ENCODE measurements at regions not wholly inside any gene's neighbourhood (a gene's known extent, or its start where the extent isn't known, plus 50 kb on each side); places are given as distances from the start of the nearest gene placed in this dataset.

DNA sequence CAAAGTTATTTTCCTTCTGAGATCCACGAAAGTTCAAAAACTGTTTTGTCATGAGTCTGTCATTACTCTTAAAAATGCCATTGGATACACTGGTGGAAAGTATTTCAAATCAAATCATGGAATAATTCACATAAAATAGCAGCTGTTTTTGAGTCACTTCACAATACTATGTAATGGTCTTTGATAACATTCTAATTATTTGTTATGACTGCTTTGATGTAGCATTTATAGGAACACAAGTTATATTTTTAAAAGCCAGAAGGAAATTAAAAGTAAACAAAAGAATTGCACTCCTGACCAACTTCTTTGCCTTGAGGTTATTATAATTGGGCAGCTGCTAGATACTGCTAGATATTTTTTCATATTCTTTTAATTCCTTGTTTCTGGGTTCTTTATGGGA is 473.2 kb downstream of the CCER1 start:
- H3K27ac Mint-ChIP-seq = no peak overlapping the region

DNA sequence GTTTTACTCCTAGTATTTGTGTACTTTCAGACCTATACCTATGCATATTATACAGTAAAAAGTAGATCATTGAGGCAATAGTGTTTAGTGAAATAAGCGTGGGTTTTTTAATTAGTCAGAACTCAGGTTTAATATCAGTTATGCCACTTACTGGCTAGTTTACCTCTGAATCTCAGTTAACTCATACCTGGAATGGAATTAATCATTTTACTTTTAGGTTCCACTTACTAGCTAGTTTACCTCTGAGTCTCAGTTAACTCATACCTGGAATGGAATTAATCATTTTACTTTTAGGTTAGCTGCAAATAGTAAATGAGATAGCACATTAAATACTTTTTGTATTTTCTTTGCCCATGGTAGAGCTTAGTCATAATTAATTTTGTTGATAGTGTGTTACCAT is 475.7 kb downstream of the CCER1 start:
- no peak overlapping the region for H3K4me3 Mint-ChIP-seq
- no peaks in the 10 kb centered on the region for H3K9me3 Mint-ChIP-seq
- TF ChIP-seq, protein P1, sequence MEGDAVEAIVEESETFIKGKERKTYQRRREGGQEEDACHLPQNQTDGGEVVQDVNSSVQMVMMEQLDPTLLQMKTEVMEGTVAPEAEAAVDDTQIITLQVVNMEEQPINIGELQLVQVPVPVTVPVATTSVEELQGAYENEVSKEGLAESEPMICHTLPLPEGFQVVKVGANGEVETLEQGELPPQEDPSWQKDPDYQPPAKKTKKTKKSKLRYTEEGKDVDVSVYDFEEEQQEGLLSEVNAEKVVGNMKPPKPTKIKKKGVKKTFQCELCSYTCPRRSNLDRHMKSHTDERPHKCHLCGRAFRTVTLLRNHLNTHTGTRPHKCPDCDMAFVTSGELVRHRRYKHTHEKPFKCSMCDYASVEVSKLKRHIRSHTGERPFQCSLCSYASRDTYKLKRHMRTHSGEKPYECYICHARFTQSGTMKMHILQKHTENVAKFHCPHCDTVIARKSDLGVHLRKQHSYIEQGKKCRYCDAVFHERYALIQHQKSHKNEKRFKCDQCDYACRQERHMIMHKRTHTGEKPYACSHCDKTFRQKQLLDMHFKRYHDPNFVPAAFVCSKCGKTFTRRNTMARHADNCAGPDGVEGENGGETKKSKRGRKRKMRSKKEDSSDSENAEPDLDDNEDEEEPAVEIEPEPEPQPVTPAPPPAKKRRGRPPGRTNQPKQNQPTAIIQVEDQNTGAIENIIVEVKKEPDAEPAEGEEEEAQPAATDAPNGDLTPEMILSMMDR (IDR thresholded peaks at IDR 0.05; ENCODE audit: unreplicated experiment in 3 of 3) = no peak
- H3K4me1 Mint-ChIP-seq = peaks cover 29% of the 10 kb centered on the region
- H3K36me3 Mint-ChIP-seq (ENCODE audit: low read depth) = no peaks in the 10 kb centered on the region
- no peaks in the 10 kb centered on the region for H3K27me3 Mint-ChIP-seq (ENCODE audit: low read depth)
- no peak overlapping the region for H3K27ac Mint-ChIP-seq

More for the DNA sequence above, 473.2 kb downstream of the CCER1 start:
- peaks cover under 1% of the 10 kb centered on the region for H3K9me3 Mint-ChIP-seq
- H3K4me1 Mint-ChIP-seq = peaks cover 20% of the 10 kb centered on the region
- H3K36me3 Mint-ChIP-seq (ENCODE audit: low read depth) = no peaks in the 10 kb centered on the region
- H3K4me3 Mint-ChIP-seq = no peak overlapping the region
- H3K27me3 Mint-ChIP-seq (ENCODE audit: low read depth) = no peaks in the 10 kb centered on the region
- TF ChIP-seq, protein P1 (IDR thresholded peaks at IDR 0.05; ENCODE audit: unreplicated experiment in 3 of 3) = no peak

DNA sequence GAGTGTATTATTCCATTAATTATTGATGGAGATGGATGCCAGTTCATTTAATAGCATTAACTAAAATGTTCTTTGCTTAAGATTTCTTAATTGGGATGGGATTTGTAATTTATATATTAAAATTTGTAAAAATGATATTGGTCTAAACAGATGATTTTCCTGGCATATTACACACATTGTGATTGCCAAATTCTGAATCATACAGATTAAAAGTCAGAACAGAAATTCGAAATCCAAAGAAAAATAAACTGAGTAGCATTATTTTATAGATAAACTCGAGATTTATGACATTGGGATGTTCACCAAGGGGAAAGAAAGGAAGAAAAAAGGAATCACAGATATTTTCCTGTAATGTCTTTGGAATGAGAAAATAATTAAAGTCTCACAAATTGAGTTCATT is 481.1 kb downstream of the CCER1 start:
- Mint-ChIP-seq H3K27me3 (ENCODE audit: low read depth) (no peaks in the 10 kb centered on the region), H3K9me3 (peaks cover 3% of the 10 kb centered on the region), H3K4me1 (peaks cover 15% of the 10 kb centered on the region), H3K27ac (peak overlapping the region in 1 of 3 experiments; percentile 47), H3K36me3 (ENCODE audit: low read depth) (no peaks in the 10 kb centered on the region), H3K4me3 (no peak overlapping the region)
- TF ChIP-seq, protein P1 (IDR thresholded peaks at IDR 0.05; ENCODE audit: unreplicated experiment in 3 of 3) = no peak

DNA sequence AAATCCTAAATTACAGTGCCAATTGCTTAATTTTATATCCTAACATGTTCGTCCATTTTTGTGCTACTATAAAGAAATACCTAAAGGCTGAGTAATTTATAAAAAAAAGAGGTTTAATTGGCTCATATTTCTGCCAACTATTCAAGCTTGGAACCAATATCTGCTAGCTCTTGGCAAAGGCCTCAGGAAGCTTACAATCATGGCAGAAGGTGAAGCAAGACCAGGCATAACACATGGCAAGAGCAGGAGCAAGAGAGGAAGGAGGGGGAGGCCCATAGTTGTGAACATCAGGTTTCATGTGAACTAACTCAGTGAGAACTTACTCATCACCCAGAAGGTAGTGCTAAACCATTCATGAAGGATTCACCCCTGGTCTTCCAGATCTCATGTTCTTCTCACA is 494.3 kb downstream of the CCER1 start:
- Mint-ChIP-seq H3K9me3 (peaks cover 10% of the 10 kb centered on the region), H3K4me3 (no peak overlapping the region), H3K27me3 (ENCODE audit: low read depth) (no peaks in the 10 kb centered on the region), H3K4me1 (no peaks in the 10 kb centered on the region), H3K36me3 (ENCODE audit: low read depth) (no peaks in the 10 kb centered on the region), H3K27ac (no peak overlapping the region)
- TF ChIP-seq, protein P1 (IDR thresholded peaks at IDR 0.05; ENCODE audit: unreplicated experiment in 3 of 3) = no peak

DNA sequence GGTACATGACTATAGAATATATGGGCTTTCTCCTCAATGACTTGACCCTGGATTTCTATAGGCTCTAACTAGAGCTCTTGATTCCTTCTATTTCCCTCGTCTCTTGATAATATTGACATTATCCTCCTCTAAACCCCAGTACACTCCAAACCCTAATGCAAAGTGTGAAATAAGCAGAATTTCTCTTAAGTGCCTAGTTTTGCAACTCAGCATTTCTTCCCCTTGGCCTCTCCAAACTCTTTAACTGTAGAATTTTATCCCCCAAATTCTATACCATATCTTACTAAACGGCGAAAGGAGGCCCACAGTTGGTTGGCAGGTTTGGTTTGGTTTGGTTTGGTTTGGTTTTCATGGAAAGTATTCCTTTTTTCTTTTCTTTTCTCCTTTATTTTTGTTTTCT is 498.7 kb downstream of the CCER1 start:
- no peak overlapping the region for H3K27ac Mint-ChIP-seq
- no peaks in the 10 kb centered on the region for H3K27me3 Mint-ChIP-seq (ENCODE audit: low read depth)
- H3K4me3 Mint-ChIP-seq = no peak overlapping the region
- TF ChIP-seq, protein P1 (IDR thresholded peaks at IDR 0.05; ENCODE audit: unreplicated experiment in 3 of 3) = no peak
- H3K9me3 Mint-ChIP-seq = peaks cover 4% of the 10 kb centered on the region
- H3K36me3 Mint-ChIP-seq (ENCODE audit: low read depth) = no peaks in the 10 kb centered on the region
- H3K4me1 Mint-ChIP-seq = no peaks in the 10 kb centered on the region

DNA sequence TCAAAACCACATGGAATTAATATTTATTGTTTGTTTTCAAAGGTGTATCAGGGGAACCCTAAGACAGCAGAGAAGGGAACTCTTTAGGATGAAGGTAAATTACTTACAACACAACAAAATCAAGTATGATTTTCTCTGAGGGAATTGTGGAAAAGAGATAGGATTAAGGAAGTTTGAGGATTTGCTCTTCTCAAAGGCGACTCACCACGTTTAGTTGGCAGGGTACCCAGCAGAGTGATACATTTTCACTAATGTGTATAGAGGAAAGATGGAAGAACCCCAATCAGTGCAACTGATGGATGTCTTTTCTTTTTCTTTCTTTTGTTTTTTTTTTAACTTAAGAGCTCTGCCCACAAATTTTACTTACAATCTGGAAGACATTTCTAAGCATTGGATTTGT is 499.2 kb downstream of the CCER1 start:
- Mint-ChIP-seq H3K9me3 (peaks cover 4% of the 10 kb centered on the region), H3K27me3 (ENCODE audit: low read depth) (no peaks in the 10 kb centered on the region), H3K4me3 (no peak overlapping the region), H3K4me1 (no peaks in the 10 kb centered on the region), H3K36me3 (ENCODE audit: low read depth) (no peaks in the 10 kb centered on the region), H3K27ac (no peak overlapping the region)
- TF ChIP-seq, protein P1 (IDR thresholded peaks at IDR 0.05; ENCODE audit: unreplicated experiment in 3 of 3) = no peak

Measured in nephron (organoid).